Keratinocyte (primary cell): ENCODE measurements at regions not wholly inside any gene's neighbourhood (a gene's known extent, or its start where the extent isn't known, plus 50 kb on each side); places are given as distances from the start of the nearest gene placed in this dataset.

Experiments used
- DNase-seq: peaks from one replicate; pipeline ENCODE4 v3.0.0-alpha.2; 2011; ENCODE audit warnings: low read depth, missing footprints, low spot score
- FAIRE-seq: peaks from 2 replicates; lab custom pipeline; 2011; peaks lifted over from hg19 to GRCh38; lab: Jason Lieb, UNC
- H2AFZ ChIP-seq: 2 replicates; pipeline ENCODE4 v1.6.0; 2012; ENCODE audit warnings: low read length, control low read depth, inconsistent platforms; ENCODE audit not compliant: control insufficient read depth
- H3K27ac ChIP-seq: 2 replicates; pipeline ENCODE4 v1.5.1; 2011; ENCODE audit warnings: low read length; ENCODE audit not compliant: control insufficient read depth, insufficient read depth
- H3K27me3 ChIP-seq: 3 replicates; pipeline ENCODE4 v1.6.0; 2011; ENCODE audit warnings: low read length; ENCODE audit not compliant: control insufficient read depth, insufficient read depth; ENCODE audit errors: extremely low read depth
- H3K36me3 ChIP-seq, 2 experiments: 2 replicates in 1 of 2; 3 replicates in 1 of 2; pipeline ENCODE4 v1.5.1; 2011; ENCODE audit warnings: low read length in 2 of 2, mild to moderate bottlenecking in 1 of 2; ENCODE audit not compliant: control insufficient read depth in 2 of 2, insufficient read depth in 2 of 2; ENCODE audit errors: extremely low read depth in 1 of 2
- H3K4me1 ChIP-seq: 3 replicates; pipeline ENCODE4 v1.5.1; 2011; ENCODE audit warnings: low read length; ENCODE audit not compliant: control insufficient read depth, insufficient read depth; ENCODE audit errors: extremely low read depth
- H3K4me2 ChIP-seq: 3 replicates; pipeline ENCODE4 v1.6.0; 2011; ENCODE audit warnings: low read depth, low read length; ENCODE audit not compliant: control insufficient read depth, insufficient read depth; ENCODE audit errors: extremely low read depth
- H3K4me3 ChIP-seq, 3 experiments: fragments of 200-600 bp in 1 of 3; sonication (generic) in 1 of 3; 2 replicates in 2 of 3; 3 replicates in 1 of 3; pipeline ENCODE4 v1.5.1; 2011 to 2016; ENCODE audit warnings: low read length in 3 of 3, mild to moderate bottlenecking in 3 of 3, control low read depth in 2 of 3, inconsistent platforms in 1 of 3, low read depth in 1 of 3, mixed read lengths in 1 of 3, mixed run types in 1 of 3, moderate library complexity in 1 of 3; ENCODE audit not compliant: control insufficient read depth in 2 of 3, insufficient read depth in 2 of 3; ENCODE audit errors: extremely low read depth in 1 of 3
- H3K79me2 ChIP-seq: 2 replicates; pipeline ENCODE4 v1.6.0; 2012; ENCODE audit warnings: low read length; ENCODE audit not compliant: control insufficient read depth, insufficient read depth
- H3K9ac ChIP-seq: 3 replicates; pipeline ENCODE4 v1.6.0; 2011; ENCODE audit warnings: low read length; ENCODE audit not compliant: control insufficient read depth, insufficient read depth; ENCODE audit errors: extremely low read depth
- H3K9me1 ChIP-seq: 3 replicates; pipeline ENCODE4 v1.6.0; 2011; ENCODE audit warnings: low read length; ENCODE audit not compliant: control insufficient read depth, insufficient read depth; ENCODE audit errors: extremely low read depth
- H3K9me3 ChIP-seq: 2 replicates; pipeline ENCODE4 v1.5.1; 2012; ENCODE audit warnings: low read depth, low read length; ENCODE audit not compliant: control insufficient read depth
- H4K20me1 ChIP-seq: 3 replicates; pipeline ENCODE4 v1.6.0; 2011; ENCODE audit warnings: low read length; ENCODE audit not compliant: control insufficient read depth, insufficient read depth; ENCODE audit errors: extremely low read depth
- EZH2 ChIP-seq: IDR thresholded peaks from one replicate; pipeline ENCODE4 v1.6.1; 2012; ENCODE audit warnings: inconsistent platforms, mild to moderate bottlenecking, low read length, moderate library complexity
- dilution Hi-C: fragments of 300-500 bp; cut with MboI; formaldehyde crosslinking; loops from one replicate; pipeline ENCODE4 v1.7.0; 2020; ENCODE audit warnings: low sequenced_read_pairs; ENCODE audit not compliant: extremely low pct_ligation_motif_present
- TF ChIP-seq, protein P1 (sequence below), 3 experiments: IDR thresholded peaks in 1 of 3; conservative IDR thresholded peaks in 1 of 3; optimal IDR thresholded peaks in 1 of 3; 2 replicates in 2 of 3; 3 replicates in 1 of 3; pipeline versions ENCODE3 to v1.5.1; 2011; ENCODE audit warnings: low read length in 3 of 3, mild to moderate bottlenecking in 3 of 3, moderate library complexity in 2 of 3, control low read depth in 1 of 3, inconsistent platforms in 1 of 3; ENCODE audit not compliant: insufficient read depth in 2 of 3; ENCODE audit errors: extremely low read depth in 1 of 3

DNA sequence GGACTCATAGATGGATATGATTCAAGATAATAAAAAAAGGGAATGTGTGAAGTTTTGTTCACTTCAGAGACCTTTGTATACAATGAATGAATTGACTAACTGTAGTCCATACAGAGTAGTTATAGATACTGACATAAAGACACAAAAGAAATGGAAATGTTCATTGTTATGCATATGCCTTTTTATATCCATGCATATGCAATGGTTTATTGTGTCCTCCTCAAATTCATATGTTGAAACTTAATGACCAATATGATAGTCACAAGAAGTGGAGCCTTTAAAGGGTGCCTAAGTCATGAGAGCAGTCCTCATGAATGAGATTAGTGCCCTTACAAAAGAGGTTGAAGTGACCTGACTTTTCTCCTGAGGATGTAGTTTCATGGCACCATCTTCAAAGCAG, 467.5 kb upstream of the NDST4 start:
- Histone ChIP-seq H3K9me3 (no peaks in the 10 kb centered on the region), H3K9ac (no peak overlapping the region), H3K27me3 (no peaks in the 10 kb centered on the region), H3K9me1 (no peaks in the 10 kb centered on the region), H3K4me3 (no peak overlapping the region), H3K4me1 (no peaks in the 10 kb centered on the region), H3K36me3 (no peaks in the 10 kb centered on the region), H2AFZ (no peak overlapping the region), H4K20me1 (no peaks in the 10 kb centered on the region), H3K27ac (no peak overlapping the region), H3K4me2 (no peak overlapping the region), H3K79me2 (no peaks in the 10 kb centered on the region)
- no peak for TF ChIP-seq EZH2
- TF ChIP-seq, protein P1, sequence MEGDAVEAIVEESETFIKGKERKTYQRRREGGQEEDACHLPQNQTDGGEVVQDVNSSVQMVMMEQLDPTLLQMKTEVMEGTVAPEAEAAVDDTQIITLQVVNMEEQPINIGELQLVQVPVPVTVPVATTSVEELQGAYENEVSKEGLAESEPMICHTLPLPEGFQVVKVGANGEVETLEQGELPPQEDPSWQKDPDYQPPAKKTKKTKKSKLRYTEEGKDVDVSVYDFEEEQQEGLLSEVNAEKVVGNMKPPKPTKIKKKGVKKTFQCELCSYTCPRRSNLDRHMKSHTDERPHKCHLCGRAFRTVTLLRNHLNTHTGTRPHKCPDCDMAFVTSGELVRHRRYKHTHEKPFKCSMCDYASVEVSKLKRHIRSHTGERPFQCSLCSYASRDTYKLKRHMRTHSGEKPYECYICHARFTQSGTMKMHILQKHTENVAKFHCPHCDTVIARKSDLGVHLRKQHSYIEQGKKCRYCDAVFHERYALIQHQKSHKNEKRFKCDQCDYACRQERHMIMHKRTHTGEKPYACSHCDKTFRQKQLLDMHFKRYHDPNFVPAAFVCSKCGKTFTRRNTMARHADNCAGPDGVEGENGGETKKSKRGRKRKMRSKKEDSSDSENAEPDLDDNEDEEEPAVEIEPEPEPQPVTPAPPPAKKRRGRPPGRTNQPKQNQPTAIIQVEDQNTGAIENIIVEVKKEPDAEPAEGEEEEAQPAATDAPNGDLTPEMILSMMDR (optimal IDR thresholded peaks at IDR 0.05 in 1 of 3, IDR thresholded peaks at IDR 0.05 in 1 of 3, conservative IDR thresholded peaks at IDR 0.05 in 1 of 3; ENCODE audit: extremely low read depth in 1 of 3, insufficient read depth in 2 of 3, low read length in 3 of 3) = no peak
- no peak for DNase-seq
- dilution Hi-C loops = no loop called here
- no peak for FAIRE-seq

DNA sequence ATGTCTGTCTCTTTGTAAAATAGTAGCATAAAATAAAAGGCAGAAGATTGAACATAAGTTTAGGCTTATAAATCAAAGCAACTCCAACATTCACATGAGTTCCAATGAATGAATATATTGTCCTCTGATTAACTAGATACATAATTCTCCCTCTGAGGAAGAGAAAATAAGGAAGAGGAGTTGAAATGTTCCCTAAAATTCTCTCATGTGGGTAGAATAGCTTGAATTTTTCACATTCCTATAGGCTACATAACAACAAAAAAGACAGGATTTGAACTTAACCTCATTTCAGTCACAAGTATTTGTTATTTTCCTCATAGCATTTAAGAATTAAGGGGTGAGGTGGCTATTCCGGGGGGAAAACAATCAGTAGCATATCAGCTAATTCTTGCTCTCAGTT, 462.4 kb upstream of the NDST4 start:
- H3K4me2 ChIP-seq = no peak overlapping the region
- dilution Hi-C loops = no loop called here

More for the DNA sequence above, 462.4 kb upstream of the NDST4 start:
- Histone ChIP-seq H4K20me1 (no peaks in the 10 kb centered on the region), H3K36me3 (no peaks in the 10 kb centered on the region), H3K9me3 (no peaks in the 10 kb centered on the region), H3K9ac (no peak overlapping the region), H3K27me3 (no peaks in the 10 kb centered on the region), H3K9me1 (no peaks in the 10 kb centered on the region), H2AFZ (no peak overlapping the region), H3K4me1 (no peaks in the 10 kb centered on the region), H3K4me3 (no peak overlapping the region), H3K27ac (no peak overlapping the region), H3K79me2 (no peaks in the 10 kb centered on the region)
- FAIRE-seq (no peak), DNase-seq (no peak)
- TF ChIP-seq, protein P1 (optimal IDR thresholded peaks at IDR 0.05 in 1 of 3, IDR thresholded peaks at IDR 0.05 in 1 of 3, conservative IDR thresholded peaks at IDR 0.05 in 1 of 3; ENCODE audit: extremely low read depth in 1 of 3, insufficient read depth in 2 of 3, low read length in 3 of 3) = no peak
